CD1c-positive myeloid dendritic cell (primary cell): ENCODE measurements at regions not wholly inside any gene's neighbourhood (a gene's known extent, or its start where the extent isn't known, plus 50 kb on each side); places are given as distances from the start of the nearest gene placed in this dataset.
A peak's percentile ranks its signal among the peaks of the same experiment; 100 is the strongest.
"Not testable (repeated sequence)": the region's sequence is repeated elsewhere in the genome, so short reads cannot be mapped to it uniquely, and the experiment has no call there.

Source experiments
- DNase-seq: peaks from one replicate; pipeline ENCODE4 v3.0.0-alpha.2; 2016; ENCODE audit errors: extremely low spot score

- DNase-seq = peak; percentile 97
These were observed 219.3 kb upstream of the ATP10A start for GRCh38 chr15:26082221-26083109.

- no peak for DNase-seq
These were observed 218.7 kb upstream of the ATP10A start for GRCh38 chr15:26081758-26082220.

GRCh38 chr15:26075770-26076169 is 212.6 kb upstream of the ATP10A start:
- no peak for DNase-seq

- DNase-seq = no peak
These were observed 210.6 kb upstream of the ATP10A start for GRCh38 chr15:26073430-26074333.

GRCh38 chr15:26070095-26070532 is 207.0 kb upstream of the ATP10A start:
- no peak for DNase-seq

- DNase-seq = no peak
These were observed 206.1 kb upstream of the ATP10A start for GRCh38 chr15:26069231-26069641.

- no peak for DNase-seq
These were observed 203.8 kb upstream of the ATP10A start for GRCh38 chr15:26066896-26067295.

GRCh38 chr15:26065723-26066122 is 202.6 kb upstream of the ATP10A start:
- DNase-seq = no peak

- DNase-seq = no peak
These were observed 198.1 kb upstream of the ATP10A start for GRCh38 chr15:26061248-26061647.

- not testable (repeated sequence) for DNase-seq
These were observed 193.6 kb upstream of the ATP10A start for GRCh38 chr15:26056766-26057165.

- DNase-seq = no peak
These were observed 188.9 kb upstream of the ATP10A start for GRCh38 chr15:26051761-26052675.

GRCh38 chr15:26050984-26051383 is 187.9 kb upstream of the ATP10A start:
- no peak for DNase-seq

- DNase-seq = no peak
These were observed 187.0 kb upstream of the ATP10A start for GRCh38 chr15:26049900-26050657.

GRCh38 chr15:26048669-26049068 is 185.5 kb upstream of the ATP10A start:
- DNase-seq = no peak

- no peak for DNase-seq
These were observed 182.4 kb upstream of the ATP10A start for GRCh38 chr15:26045516-26045915.

GRCh38 chr15:26043018-26043417 is 179.9 kb upstream of the ATP10A start:
- DNase-seq = no peak

GRCh38 chr15:26038693-26039092 is 175.6 kb upstream of the ATP10A start:
- DNase-seq = no peak

- no peak for DNase-seq
These were observed 174.2 kb upstream of the ATP10A start for GRCh38 chr15:26037369-26037768.

GRCh38 chr15:26033493-26033892 is 170.4 kb upstream of the ATP10A start:
- no peak for DNase-seq

- DNase-seq = no peak
These were observed 169.2 kb upstream of the ATP10A start for GRCh38 chr15:26032162-26032846.
